Lung (tissue), 11 donors: ENCODE measurements at regions not wholly inside any gene's neighbourhood (a gene's known extent, or its start where the extent isn't known, plus 50 kb on each side); places are given as distances from the start of the nearest gene placed in this dataset.

Source experiments
- ATAC-seq: fragments of 200-7000 bp; cut with Tn5 transposase; one replicate; pipeline ENCODE4 v1.9.1; 2020; ENCODE audit warnings: moderate number of reproducible peaks; ENCODE audit not compliant: insufficient read depth, low FRiP score
- DNase-seq, 3 donors: peaks; one replicate each; pipeline ENCODE4 v3.0.0-alpha.2; 2013 to 2017
- H3K27ac ChIP-seq, 2 donors: one replicate each; pipeline ENCODE4 v1.5.1; 2013; ENCODE audit warnings: mild to moderate bottlenecking in 2 of 2, moderate library complexity in 2 of 2, control low read depth in 1 of 2, inconsistent platforms in 1 of 2, low read depth in 1 of 2, low read length in 1 of 2
- H3K27me3 ChIP-seq, 3 donors: one replicate each; pipeline ENCODE4 v1.5.1; 2013; ENCODE audit warnings: low read length in 2 of 3; ENCODE audit not compliant: control insufficient read depth in 3 of 3, insufficient read depth in 3 of 3
- H3K36me3 ChIP-seq, 4 donors: one replicate each; pipeline ENCODE4 v1.5.1; 2013; ENCODE audit warnings: low read length in 4 of 4, mild to moderate bottlenecking in 1 of 4, moderate library complexity in 1 of 4; ENCODE audit not compliant: control insufficient read depth in 4 of 4, insufficient read depth in 4 of 4
- H3K4me1 ChIP-seq, 5 donors: one replicate each; pipeline ENCODE4 v1.5.1; 2013; ENCODE audit warnings: low read length in 5 of 5, mild to moderate bottlenecking in 2 of 5, moderate library complexity in 1 of 5; ENCODE audit not compliant: control insufficient read depth in 5 of 5, insufficient read depth in 5 of 5
- H3K4me3 ChIP-seq: one replicate; pipeline ENCODE4 v1.5.1; 2013; ENCODE audit warnings: mild to moderate bottlenecking, control low read depth, moderate library complexity
- H3K9ac ChIP-seq, 2 donors: one replicate each; pipeline ENCODE4 v1.5.1; 2013; ENCODE audit warnings: low read length in 2 of 2, control low read depth in 1 of 2; ENCODE audit not compliant: insufficient read depth in 1 of 2
- H3K9me3 ChIP-seq, 4 donors: one replicate each; pipeline ENCODE4 v1.5.1; 2013; ENCODE audit warnings: low read length in 3 of 4, mild to moderate bottlenecking in 1 of 4, moderate library complexity in 1 of 4; ENCODE audit not compliant: control insufficient read depth in 4 of 4, insufficient read depth in 3 of 4
- CTCF ChIP-seq: IDR thresholded peaks from 2 replicates; pipeline ENCODE4 v1.5.1; 2012; ENCODE audit warnings: mild to moderate bottlenecking; ENCODE audit errors: control extremely low read depth, extremely low read depth
- WGBS, 2 donors: extraction: QIAGEN DNeasy Blood & Tissue Kit; methylation state at CpG; one replicate each; pipeline ENCODE4 v1.1.7; 2013; 5-methylcytosine and 5-hydroxymethylcytosine counted together
- donor health status: control.
- donor health status: control.
- donor health status: Bipolar disorder and iron deficiency.
- donor health status: healthy.
- donor health status: DM: yes; HTN: yes; CAD: no.

- Histone ChIP-seq H3K4me3 (no peak overlapping the region), H3K27ac (no peak overlapping the region), H3K27me3 (no peaks in the 10 kb centered on the region), H3K4me1 (no peaks in the 10 kb centered on the region), H3K36me3 (no peaks in the 10 kb centered on the region), H3K9me3 (peaks cover 0 to 8% (median 3%) of the 10 kb centered on the region in 4 donors), H3K9ac (no peak overlapping the region)
- ATAC-seq: no peak
- TF ChIP-seq CTCF: no peak
- no peak for DNase-seq
Measured at GRCh38 chr2:51953931-51954330, 922.0 kb upstream of the NRXN1 start.

GRCh38 chr2:51921076-51921475 is 889.1 kb upstream of the NRXN1 start:
- H3K4me1 ChIP-seq: no peaks in the 10 kb centered on the region
- ATAC-seq (no peak), DNase-seq (no peak)
- H3K4me3 ChIP-seq: no peak overlapping the region
- peaks cover 0 to 5% (median 4%) of the 10 kb centered on the region in 4 donors for H3K9me3 ChIP-seq
- no peak overlapping the region for H3K27ac ChIP-seq
- no peaks in the 10 kb centered on the region for H3K27me3 ChIP-seq
- H3K9ac ChIP-seq: no peak overlapping the region
- no peak for TF ChIP-seq CTCF
- H3K36me3 ChIP-seq: no peaks in the 10 kb centered on the region

- WGBS, 2 donors: 72 to 86% methylated on average over 6 of the region's 6 CpGs
- no peak for TF ChIP-seq CTCF
- H3K36me3 ChIP-seq: no peaks in the 10 kb centered on the region
- H3K27ac ChIP-seq: no peak overlapping the region
- ATAC-seq (no peak), DNase-seq (no peak)
- H3K4me3 ChIP-seq: no peak overlapping the region
- peaks cover 0 to 5% (median 3%) of the 10 kb centered on the region in 4 donors for H3K9me3 ChIP-seq
- no peaks in the 10 kb centered on the region for H3K4me1 ChIP-seq
- no peak overlapping the region for H3K9ac ChIP-seq
- no peaks in the 10 kb centered on the region for H3K27me3 ChIP-seq
Measured at GRCh38 chr2:51920509-51920908, 888.6 kb upstream of the NRXN1 start.

DNA sequence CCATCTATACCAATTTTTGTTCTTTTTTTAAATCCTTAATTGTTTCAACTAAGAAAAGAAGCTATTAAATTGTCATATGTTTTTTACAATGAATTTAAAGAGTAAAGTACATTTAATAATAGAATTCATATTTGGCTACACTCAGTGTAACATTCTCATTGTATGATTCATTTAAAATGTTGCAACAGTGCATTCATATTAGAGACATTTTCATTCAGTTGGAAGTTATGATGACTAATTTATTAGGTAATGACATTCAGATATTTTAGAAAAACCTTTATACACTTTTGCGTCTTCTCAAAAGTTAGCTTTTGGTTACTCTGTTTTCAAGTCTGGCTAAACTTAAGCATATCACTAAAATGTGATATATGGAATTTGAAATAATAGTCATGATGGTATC is 887.5 kb upstream of the NRXN1 start:
- Histone ChIP-seq H3K4me3 (no peak overlapping the region), H3K9ac (no peak overlapping the region), H3K4me1 (no peaks in the 10 kb centered on the region), H3K27ac (no peak overlapping the region), H3K9me3 (peaks cover 0 to 4% (median 2%) of the 10 kb centered on the region in 4 donors), H3K27me3 (no peaks in the 10 kb centered on the region), H3K36me3 (no peaks in the 10 kb centered on the region)
- no peak for TF ChIP-seq CTCF
- 90 to 96% methylated on average over 1 of the region's 1 CpG for WGBS, 2 donors
- ATAC-seq: no peak
- DNase-seq: no peak
